ENCODE measurements at regions not wholly inside any gene's neighbourhood (a gene's known extent, or its start where the extent isn't known, plus 50 kb on each side); places are given as distances from the start of the nearest gene placed in this dataset.
A peak's percentile ranks its signal among the peaks of the same experiment; 100 is the strongest.

DNA sequence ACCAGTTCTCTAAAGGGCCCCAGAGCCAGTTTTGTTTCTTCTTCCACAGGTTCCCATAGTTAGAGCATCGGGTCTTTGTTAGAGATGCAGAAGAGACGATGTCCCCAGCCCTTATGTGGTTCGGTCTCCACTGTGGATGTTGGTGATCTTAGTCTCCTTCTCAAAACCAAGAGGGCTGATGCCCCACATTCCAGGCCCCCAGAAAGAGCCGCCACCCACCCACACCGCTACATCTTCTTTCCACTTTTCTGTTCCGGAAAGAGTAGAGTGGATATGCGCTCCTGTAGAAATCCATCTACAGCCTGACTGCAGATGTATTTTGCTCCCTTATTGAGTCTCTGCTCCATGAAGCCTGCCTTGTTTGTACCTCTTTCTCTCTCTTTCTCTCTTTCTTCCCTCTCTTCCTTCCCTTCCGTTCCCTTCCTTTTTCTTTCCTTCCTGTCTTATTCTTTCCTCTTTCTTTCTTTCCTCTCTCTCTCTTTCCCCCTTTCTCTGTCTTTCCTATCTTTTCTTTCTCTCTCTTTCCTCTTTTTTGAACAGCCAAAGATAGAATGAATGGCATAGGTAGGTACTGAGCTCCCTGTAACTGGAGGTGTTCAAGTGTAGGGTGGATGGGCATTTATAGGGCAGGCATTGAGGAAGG is 224.3 kb downstream of the SEC14L1 start:
- DNase-seq (ENCODE audit: low spot score), result no peak

DNA sequence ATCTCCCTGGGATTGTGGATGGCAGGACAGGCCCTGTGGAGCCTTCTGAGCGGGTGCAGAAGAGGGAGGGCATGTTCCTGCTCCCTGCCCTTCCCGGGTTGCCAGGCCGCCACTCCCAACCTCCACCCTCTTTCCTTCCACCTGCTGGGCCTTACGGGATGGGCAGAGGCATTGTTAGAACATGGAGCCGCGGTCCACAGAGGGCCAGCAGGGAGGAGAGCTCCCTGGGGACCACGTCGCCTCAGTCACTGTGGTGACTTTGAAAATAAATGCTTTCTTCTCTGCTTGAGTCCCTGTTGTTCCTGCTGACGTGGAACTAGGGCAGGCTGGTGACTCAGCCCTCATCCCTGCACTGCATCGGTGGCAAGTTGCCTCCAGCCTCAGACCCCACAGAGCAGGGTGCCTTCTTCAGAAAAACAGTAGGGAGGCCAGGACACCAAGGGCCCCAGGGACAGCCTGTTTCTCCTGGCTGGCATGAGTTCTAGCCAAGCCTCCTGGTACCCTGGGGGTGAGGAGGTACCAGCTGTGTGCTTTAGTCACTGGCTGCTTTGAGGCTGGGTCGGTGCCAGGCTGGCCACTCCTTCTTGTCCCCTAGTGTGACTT is 224.9 kb downstream of the SEC14L1 start:
- DNase-seq (ENCODE audit: low spot score), result no peak

DNA sequence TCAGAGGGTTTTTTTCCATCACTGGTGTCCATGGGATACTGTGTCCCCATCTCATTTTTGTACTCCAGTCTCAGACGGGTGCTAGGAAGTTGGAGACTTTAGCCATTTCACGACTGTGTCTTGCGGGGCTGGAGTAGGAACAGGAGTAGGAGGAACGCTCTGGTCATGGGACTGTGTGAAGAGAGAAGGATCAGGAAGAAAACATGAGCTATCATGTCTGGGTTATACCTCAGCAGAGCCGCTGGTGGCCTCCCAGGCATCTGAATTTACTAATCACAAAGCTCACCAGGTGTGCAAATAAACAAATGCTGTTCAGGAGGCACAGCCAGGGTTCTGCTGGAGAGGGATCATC is 225.4 kb downstream of the SEC14L1 start:
- no peak for DNase-seq (ENCODE audit: low spot score)

DNA sequence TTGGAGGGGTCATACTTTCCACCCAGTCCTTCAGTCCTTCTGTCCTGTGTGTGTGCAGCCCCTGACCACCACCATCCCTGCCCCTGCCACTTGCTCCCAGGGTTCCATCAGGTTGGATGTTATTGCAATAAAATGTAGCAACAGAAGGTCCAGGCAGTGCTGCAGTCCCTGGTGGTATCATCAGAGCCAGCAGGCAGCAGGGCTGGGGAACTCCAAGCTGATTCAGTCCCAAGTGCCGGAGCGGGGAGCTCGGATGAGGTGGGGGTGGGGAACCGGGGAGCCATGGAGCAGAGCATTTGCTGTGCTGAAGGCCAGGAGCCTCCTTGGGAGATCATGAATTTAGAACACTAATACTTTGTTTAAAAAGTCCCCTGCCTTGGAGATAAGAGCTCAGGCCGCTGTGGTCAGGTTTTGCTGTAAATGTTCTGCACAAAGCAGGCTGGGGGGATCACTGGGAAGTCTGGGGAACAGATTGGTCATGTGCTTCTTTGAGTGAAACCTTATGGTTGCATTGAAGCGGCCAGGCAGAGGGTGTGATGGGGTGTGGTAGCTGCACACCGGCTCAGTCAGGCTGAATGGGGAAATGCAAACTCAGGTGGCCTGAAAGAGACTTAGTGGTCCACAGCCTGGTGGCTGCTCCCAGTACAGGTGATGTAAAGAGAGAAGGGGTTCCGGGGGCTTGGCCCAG is 225.9 kb downstream of the SEC14L1 start:
- DNase-seq (ENCODE audit: low spot score), result no peak

DNA sequence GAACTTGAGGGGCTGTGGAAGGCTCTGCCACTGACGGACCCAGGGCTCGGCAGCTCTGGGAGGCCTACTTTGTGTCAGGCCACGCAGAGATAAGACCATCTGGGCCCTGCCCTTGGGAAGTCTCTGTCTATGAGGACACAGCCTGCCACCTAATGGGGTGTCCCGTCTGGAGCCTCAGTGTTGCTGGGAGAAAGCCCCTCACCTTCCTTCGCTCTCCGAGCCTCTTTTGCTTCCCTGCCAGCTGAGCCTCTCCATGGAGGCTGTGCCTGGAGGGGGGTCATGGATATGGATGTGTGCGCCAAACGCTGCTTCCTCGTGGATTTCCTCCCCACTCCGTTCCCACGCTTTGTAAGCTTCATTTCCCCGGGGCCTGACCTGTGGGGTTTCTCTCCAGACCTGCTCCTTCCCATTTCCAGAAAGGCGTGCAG is 228.8 kb downstream of the SEC14L1 start:
- DNase-seq (ENCODE audit: low spot score), result no peak

DNA sequence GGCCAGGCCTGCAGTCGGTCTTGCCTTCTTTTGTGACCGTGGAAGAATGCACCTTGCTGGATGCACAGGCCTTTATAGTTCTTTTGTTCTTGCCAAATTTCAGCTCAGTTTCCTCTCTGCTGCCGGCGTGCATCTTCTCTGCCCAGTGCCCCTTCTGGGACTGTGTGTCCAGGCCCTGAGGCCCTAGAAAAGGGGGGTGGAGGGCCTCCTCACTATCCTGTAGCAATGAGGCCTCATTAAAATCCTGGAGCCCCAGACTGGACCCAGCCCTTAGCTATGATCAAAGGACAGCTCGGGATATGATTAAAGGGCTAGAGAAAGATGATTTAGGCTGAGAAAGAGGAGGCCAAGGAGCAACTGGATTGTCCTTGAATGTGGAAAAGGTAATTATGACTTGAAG is 229.8 kb downstream of the SEC14L1 start:
- DNase-seq (ENCODE audit: low spot score), result no peak

DNA sequence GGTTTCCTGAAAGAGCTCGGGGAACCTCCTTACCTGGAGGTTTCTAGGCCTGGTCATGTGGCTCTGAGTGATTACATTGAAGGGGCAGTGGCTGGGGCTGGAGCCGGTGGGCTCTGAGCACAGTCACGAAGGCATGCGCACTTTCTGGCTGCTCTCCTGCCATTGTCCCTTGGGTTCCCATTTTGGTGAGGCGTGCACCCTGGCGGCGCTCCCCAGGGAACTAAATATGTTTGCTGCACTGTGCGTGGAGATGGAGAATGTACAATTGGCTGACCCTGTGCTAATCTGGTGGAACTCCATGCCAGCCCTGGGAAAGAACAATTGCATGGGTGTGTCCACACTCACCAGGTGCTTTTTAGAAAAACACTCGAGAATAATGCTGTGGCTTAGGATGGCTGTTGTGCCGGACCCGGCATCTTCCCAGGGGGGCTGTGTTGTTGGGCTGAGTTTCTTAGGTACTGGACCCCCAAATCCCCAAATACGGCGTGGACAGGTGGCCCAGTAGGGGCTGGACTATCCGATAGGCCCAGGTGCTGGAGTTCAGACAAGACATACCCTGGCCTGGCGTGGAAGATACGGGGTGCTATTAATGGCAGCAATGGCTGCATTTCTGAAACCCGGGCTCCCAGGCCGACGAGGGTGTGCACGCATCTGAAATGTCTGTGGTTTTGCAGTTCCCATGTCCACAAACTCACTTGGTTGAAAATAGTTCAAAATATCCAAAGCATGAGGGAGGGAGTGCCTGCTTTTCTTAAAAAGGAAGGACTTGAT is 230.5 kb downstream of the SEC14L1 start:
- no peak for DNase-seq (ENCODE audit: low spot score)

DNA sequence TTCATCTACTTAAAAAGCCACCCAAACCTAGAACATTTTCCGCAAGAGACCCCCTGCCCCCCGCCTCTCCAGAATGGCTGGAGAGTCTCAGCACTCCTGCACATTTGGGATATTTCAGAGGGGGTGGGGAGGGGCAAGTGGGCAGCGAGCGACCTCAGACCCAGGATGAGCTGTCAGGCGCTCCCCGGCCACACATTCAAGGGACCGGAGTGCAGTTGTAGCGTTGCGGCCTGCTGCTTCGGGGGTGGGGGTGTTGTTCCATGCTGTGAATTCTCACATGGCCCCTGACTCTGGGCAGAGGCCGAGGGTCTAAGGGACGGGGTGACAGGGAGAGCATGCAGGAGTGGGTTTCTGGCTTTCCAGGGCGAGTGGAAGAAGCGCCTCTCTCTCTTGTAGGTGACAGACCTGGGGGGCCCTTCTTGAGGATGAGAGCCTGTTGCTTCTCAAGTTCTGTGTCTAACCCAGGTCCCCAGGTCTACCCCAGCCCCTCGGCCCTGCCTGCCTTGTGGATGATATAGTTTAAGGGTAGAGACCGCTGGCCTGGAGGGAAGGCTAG is 231.2 kb downstream of the SEC14L1 start:
- DNase-seq (ENCODE audit: low spot score), result no peak

DNA sequence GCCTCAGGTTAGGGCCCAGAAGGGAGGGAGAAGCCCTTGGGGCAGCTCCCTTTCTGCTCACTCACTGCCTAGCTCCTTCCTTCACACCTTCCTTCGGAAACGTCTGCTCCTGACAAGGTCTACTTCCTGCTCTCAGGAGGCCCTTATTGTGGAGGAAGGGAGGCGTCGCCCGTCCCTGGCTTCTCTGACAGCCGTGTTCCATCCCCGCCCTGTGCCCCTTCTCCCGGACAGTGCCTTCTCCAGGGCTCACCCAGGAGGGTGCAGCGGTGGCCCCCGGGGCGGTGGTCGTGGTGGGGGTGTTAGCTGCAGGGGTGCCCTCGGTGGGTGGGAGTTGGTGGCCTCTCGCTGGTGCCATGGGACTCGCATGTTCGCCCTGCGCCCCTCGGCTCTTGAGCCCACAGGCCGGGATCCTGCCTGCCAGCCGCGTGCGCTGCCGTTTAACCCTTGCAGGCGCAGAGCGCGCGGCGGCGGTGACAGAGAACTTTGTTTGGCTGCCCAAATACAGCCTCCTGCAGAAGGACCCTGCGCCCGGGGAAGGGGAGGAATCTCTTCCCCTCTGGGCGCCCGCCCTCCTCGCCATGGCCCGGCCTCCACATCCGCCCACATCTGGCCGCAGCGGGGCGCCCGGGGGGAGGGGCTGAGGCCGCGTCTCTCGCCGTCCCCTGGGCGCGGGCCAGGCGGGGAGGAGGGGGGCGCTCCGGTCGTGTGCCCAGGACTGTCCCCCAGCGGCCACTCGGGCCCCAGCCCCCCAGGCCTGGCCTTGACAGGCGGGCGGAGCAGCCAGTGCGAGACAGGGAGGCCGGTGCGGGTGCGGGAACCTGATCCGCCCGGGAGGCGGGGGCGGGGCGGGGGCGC is 231.9 kb downstream of the SEC14L1 start:
- peak; percentile 55 for DNase-seq (ENCODE audit: low spot score)

DNA sequence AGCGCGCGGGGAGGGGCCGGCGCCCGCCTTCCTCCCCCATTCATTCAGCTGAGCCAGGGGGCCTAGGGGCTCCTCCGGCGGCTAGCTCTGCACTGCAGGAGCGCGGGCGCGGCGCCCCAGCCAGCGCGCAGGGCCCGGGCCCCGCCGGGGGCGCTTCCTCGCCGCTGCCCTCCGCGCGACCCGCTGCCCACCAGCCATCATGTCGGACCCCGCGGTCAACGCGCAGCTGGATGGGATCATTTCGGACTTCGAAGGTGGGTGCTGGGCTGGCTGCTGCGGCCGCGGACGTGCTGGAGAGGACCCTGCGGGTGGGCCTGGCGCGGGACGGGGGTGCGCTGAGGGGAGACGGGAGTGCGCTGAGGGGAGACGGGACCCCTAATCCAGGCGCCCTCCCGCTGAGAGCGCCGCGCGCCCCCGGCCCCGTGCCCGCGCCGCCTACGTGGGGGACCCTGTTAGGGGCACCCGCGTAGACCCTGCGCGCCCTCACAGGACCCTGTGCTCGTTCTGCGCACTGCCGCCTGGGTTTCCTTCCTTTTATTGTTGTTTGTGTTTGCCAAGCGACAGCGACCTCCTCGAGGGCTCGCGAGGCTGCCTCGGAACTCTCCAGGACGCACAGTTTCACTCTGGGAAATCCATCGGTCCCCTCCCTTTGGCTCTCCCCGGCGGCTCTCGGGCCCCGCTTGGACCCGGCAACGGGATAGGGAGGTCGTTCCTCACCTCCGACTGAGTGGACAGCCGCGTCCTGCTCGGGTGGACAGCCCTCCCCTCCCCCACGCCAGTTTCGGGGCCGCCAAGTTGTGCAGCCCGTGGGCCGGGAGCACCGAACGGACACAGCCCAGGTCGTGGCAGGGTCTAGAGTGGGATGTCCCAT is 232.8 kb downstream of the SEC14L1 start:
- DNase-seq (ENCODE audit: low spot score), result no peak

DNA sequence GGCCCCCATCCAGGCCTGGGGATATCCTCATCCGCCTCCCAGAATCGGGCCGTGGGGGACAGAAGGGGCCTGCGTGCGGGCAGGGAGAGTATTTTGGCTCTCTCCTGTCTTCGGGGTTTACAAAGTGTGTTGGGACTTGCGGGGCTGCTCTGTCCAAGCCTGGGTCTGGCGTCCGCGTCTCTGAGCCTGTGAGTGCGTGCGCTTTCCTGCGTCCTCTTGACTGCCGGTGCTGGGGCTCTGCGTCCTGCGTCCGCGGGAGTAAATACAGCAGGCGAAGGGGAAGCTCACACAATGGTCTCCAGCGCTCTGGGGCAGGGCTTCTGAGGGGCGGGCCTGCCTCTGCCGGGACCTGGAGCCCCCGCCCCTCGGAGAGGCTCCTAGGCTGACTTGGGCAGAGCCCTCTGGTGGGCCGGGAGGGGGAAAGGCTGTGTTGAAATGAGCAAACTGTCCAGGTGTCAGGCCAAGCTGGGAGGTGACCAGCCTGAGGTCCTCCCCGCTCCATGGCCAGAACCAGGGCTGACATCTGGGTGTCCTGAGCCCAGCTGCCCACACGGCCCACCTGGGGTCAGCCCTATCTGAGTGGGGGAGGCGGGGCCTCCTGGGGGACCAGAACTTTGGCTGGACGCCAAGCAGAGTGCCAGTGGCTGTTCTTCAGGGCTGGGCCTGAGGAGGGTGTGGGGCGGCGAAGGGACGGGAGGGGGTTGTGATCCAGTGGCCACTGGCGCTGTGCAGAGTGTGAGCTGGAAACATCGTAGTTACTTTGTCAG is 233.6 kb downstream of the SEC14L1 start:
- peak; percentile 76 for DNase-seq (ENCODE audit: low spot score)

DNA sequence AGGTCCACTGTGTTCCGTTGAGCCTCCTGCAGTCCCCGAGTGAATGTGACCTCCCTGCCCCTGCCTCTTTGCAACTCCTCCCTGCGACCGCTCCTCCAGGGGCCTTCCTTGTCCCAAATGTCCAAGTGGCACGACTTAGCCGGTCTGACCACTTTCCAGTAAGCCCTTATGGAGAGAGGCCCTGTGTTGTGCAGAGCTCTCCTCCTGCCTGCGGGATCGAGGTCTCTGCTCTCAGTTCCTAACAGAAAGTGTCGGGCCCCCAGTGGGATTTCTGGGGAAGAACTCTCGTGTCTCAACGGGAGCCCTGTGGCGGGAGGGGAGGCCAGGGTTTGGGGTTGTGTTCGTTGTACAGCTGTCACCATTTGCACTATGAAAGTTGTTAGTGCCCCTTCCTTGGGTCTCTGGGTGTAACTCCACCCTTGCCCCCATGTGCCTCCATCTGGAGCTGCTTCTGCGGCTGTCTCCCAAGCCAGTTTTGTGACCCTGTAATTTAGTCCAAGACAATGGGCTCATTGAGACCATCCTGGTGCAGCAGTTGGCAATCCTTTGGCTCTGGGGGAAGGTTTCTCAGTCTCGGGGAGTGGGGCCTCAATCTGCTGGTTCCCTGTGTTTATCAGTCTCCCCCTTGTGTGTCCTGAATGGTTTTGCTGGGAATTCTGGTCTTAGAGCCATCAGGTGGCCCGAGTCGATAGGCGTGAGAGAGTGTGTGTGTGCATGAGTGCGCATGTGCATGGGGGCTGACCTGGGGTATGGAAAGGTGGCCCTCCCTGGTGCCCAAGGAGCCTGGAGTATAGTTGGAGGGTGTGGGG is 234.5 kb downstream of the SEC14L1 start:
- DNase-seq (ENCODE audit: low spot score), result no peak

DNA sequence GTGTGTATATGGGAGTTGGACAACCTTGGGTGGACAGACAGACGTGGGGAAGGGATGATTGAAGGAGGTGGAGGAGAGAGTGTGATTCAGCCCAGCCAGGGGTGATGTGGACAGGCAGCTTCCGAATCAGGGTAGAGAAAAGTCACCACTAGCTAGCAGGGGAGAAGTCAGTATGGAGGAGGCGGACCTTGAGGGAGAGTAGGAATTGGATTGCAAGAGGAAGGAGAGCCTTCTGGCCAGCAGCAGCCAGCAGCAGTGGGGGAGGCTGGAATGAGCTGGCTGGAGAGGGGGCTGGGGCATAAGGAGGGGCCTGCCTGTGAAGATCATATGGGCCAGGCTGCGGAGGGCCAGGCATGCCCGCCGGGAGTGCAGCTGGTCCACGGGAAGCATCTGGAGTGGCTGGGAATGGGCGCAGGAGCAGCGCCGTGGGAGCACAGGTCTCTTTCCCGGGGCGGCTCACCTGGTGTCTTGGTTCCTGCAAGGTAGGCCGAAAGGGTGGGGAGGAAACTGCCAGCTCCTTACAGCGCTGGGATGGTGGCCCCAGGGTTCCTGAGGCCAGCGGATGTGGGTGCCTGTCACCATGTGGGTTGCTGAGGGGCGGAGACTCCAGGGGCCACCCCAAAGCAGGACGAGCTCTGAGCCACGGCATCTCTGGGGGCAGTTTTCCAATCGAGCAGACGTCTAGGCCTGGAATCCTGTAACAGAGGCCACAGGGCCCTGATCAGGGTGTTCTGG is 235.3 kb downstream of the SEC14L1 start:
- DNase-seq (ENCODE audit: low spot score), result no peak

DNA sequence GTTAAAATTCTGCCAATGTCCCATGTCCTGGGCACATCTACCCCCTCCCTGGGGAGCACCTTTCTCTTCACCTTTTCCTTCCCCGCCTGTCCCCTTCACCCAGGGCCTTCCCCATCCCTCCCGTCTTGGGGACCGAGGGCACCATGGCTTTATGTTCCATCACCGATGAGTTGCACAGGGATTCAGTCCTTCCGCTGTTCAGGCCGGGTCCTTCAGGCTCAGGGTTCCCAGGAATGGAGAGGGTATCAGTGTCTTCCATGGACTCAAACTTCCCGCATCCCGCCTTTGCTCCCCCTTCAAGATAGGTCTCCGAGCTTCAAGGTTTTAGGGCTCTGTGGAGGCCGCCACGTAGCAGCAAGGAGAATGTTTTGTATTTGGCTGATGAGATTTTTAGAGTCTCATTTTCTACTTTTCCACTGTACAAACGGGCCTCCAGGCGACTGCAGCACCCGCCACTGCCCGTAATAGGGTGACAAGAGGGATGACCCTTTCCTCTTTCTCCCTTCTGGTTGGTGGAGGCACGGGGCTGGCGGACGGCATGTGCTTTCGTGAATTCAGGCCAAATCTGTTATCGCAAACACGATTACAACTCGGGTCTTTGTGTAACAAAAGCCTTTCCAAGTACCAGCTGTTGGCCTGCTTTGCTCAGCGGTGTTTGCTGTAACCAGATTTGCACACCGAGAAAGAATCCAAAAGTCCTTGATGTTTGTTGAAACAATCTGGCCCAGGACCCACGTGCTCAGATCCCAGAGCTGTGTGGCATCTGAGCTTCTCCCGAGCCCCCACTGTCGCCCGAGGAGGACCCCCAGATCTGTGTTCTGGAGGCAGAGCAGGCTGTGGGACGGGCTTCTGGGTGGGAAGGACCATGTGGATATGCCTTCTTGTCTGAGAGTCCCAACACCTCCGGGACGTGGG is 236.3 kb downstream of the SEC14L1 start:
- DNase-seq (ENCODE audit: low spot score), result no peak

DNA sequence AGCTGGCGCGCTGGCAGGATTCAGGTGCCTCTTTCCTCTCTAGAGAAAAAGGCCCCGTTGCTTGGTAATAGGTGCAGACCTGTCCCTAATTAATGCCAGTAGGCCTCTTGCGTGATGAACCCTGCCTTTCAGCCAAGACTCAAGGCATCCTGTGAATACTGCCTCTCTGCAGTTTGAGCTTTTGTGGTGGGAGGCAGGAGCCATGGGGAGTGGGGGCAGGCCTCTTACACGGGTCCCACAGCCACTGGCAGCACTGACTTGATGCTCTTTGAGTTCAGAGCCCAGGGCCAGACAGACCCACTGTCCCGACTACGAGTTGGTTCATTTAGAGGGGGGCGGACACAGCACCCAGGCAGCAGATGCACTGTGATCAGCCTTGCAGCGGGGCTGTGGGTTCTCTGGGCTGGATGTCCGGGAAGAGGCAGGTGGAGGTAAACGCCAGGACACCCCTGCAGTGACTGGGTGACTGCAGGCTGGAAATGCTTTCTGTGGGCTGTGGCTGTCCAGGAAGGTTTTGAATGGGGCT is 237.0 kb downstream of the SEC14L1 start:
- no peak for DNase-seq (ENCODE audit: low spot score)

DNA sequence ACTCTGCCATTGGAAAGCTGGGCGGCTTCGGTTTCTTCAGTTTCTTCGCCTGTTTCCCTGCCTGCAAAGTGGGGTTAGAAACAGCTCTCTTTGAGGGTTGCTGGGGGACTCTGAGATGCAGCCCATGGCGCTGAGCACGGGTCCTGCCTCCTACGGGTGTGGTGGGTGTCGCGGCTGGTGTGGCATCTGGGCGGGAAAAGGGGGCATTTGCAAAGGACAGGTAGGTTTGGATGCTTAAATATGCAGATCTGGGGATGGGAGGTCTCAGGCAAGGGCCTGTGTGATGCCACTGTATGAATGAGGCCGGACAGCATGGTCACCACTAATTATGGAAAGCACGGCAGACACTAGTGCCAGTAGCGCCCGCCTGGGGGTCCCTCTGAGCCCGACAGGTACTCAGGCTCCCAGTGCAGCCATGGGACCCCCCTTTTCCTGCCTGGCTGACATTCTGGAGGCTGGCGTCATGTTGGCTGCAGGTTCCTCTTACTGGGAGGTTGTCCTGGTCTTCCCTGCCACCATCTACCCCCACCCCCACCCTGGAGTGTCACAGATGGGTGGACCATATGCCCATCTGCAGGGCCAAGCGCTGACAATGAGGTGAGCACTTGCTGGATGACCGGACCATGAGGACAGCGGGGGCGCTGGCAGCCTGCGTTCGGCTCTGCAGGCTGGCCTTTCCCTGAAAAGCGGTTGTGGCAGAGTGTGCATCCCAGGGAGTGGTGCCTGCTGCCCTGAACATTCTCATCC is 237.7 kb downstream of the SEC14L1 start:
- DNase-seq (ENCODE audit: low spot score), result no peak

Measured in kidney capillary endothelial cell (primary cell).